Astrocyte (in vitro differentiated cells and primary cell): ENCODE measurements at regions not wholly inside any gene's neighbourhood (a gene's known extent, or its start where the extent isn't known, plus 50 kb on each side); places are given as distances from the start of the nearest gene placed in this dataset.

Experiments used
- EZH2 ChIP-seq: IDR thresholded peaks from 2 replicates; pipeline ENCODE4 v1.6.1; 2012; ENCODE audit warnings: mild to moderate bottlenecking, low read length, inconsistent platforms; ENCODE audit not compliant: insufficient read depth
- TF ChIP-seq, protein P1 (sequence below): IDR thresholded peaks from 2 replicates; pipeline ENCODE4 v1.5.1; 2011; ENCODE audit warnings: low read depth, mild to moderate bottlenecking, inconsistent platforms, low read length, moderate library complexity; ENCODE audit not compliant: insufficient read depth

DNA sequence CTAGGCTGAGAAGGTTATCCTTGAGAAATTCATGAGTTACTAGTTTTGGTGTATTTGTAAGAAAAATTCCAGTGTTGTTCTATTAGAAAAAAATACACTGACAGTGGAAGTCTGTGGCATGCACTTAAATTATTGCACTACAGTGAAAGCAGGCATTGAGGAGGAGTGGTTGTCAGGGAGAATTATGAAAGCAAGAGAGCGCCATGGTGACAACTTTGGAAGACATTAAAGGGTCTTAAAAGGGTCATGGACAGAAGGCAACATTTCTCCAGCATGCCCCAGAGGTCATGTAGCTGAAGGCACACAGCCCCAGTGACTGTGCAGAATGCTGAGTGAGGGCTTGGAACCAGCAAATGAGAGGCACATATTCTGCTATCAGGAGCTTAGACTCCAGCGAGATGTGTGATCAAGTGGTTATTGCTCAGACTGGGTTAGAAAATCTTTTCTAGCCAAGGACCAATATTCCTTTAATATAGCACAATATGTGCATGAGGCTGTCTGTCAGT lies 292.7 kb downstream of the OLFM4 start:
- TF ChIP-seq, protein P1, sequence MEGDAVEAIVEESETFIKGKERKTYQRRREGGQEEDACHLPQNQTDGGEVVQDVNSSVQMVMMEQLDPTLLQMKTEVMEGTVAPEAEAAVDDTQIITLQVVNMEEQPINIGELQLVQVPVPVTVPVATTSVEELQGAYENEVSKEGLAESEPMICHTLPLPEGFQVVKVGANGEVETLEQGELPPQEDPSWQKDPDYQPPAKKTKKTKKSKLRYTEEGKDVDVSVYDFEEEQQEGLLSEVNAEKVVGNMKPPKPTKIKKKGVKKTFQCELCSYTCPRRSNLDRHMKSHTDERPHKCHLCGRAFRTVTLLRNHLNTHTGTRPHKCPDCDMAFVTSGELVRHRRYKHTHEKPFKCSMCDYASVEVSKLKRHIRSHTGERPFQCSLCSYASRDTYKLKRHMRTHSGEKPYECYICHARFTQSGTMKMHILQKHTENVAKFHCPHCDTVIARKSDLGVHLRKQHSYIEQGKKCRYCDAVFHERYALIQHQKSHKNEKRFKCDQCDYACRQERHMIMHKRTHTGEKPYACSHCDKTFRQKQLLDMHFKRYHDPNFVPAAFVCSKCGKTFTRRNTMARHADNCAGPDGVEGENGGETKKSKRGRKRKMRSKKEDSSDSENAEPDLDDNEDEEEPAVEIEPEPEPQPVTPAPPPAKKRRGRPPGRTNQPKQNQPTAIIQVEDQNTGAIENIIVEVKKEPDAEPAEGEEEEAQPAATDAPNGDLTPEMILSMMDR = no peak
- TF ChIP-seq EZH2 = no peak
